ENCODE measurements at regions not wholly inside any gene's neighbourhood (a gene's known extent, or its start where the extent isn't known, plus 50 kb on each side); places are given as distances from the start of the nearest gene placed in this dataset.

DNA sequence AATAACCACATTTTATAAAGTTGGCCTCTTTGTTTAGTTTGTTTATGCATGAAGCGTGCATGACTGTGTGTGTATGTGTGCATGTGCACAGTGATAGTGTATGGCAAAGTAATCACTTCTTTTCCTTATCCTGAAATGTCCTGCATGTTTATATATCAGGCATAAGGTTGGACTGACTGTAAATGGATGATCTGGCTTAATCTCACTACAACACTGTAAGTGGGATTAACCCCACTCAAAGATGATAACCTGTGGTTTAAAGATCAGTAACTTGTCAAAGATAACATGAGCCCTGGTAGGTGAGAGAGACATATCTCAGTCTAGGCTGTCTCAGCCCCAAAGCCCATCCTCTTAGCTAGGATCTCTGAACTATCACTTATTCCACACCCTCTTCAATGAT lies 376.6 kb upstream of the TSHZ2 start:
- Histone ChIP-seq H3K4me1 (ENCODE audit: insufficient read depth, low read length) (no peaks in the 10 kb centered on the region), H3K27me3 (ENCODE audit: control insufficient read depth in 1 of 2, insufficient read depth in 2 of 2, low read length in 2 of 2) (no peaks in the 10 kb centered on the region), H3K36me3 (ENCODE audit: insufficient read depth, low read length) (no peaks in the 10 kb centered on the region), H3K4me3 (ENCODE audit: low read length) (no peak overlapping the region), H3K27ac (ENCODE audit: low read depth in 1 of 2, low read length in 2 of 2) (no peak overlapping the region), H3K9me3 (ENCODE audit: control insufficient read depth in 1 of 2, insufficient read depth in 1 of 2, low read length in 2 of 2) (no peaks in the 10 kb centered on the region)
- Mint-ChIP-seq H3K4me1 (ENCODE audit: low read depth) (peaks cover 1% of the 10 kb centered on the region), H3K27ac (no peak overlapping the region), H3K9me3 (peaks cover 2% of the 10 kb centered on the region), H3K36me3 (ENCODE audit: low read depth) (no peaks in the 10 kb centered on the region), H3K4me3 (no peak overlapping the region), H3K27me3 (no peaks in the 10 kb centered on the region)
- intact Hi-C loops (cut with DNase I, micrococcal nuclease) = no loop called here
- ChIA-PET CTCF (no interaction called here), POLR2A (no interaction called here)
- DNase-seq = no peak
- no peak for TF ChIP-seq CTCF (IDR thresholded peaks at IDR 0.05)
- no peak for ATAC-seq (ENCODE audit: poor library complexity)

GRCh38 chr20:52593654-52594053 lies 378.5 kb upstream of the TSHZ2 start:
- POLR2A ChIA-PET = no interaction called here
- Histone ChIP-seq H3K27me3 (ENCODE audit: control insufficient read depth in 1 of 2, insufficient read depth in 2 of 2, low read length in 2 of 2) (no peaks in the 10 kb centered on the region), H3K27ac (ENCODE audit: low read depth in 1 of 2, low read length in 2 of 2) (no peak overlapping the region), H3K4me3 (ENCODE audit: low read length) (no peak overlapping the region), H3K9me3 (ENCODE audit: control insufficient read depth in 1 of 2, insufficient read depth in 1 of 2, low read length in 2 of 2) (no peaks in the 10 kb centered on the region), H3K36me3 (ENCODE audit: insufficient read depth, low read length) (no peaks in the 10 kb centered on the region), H3K4me1 (ENCODE audit: insufficient read depth, low read length) (no peaks in the 10 kb centered on the region)
- H3K9me3 Mint-ChIP-seq = peaks cover 4% of the 10 kb centered on the region
- H3K27ac Mint-ChIP-seq = no peak overlapping the region
- intact Hi-C loops (cut with DNase I, micrococcal nuclease) = no loop called here
- no peak for DNase-seq
- ATAC-seq (ENCODE audit: poor library complexity) = no peak
- H3K4me3 Mint-ChIP-seq = no peak overlapping the region
- CTCF ChIA-PET = no interaction called here
- H3K4me1 Mint-ChIP-seq (ENCODE audit: low read depth) = no peaks in the 10 kb centered on the region
- TF ChIP-seq CTCF (IDR thresholded peaks at IDR 0.05) = no peak
- no peaks in the 10 kb centered on the region for H3K36me3 Mint-ChIP-seq (ENCODE audit: low read depth)
- H3K27me3 Mint-ChIP-seq = no peaks in the 10 kb centered on the region

- intact Hi-C loops (cut with DNase I, micrococcal nuclease) = no loop called here
- H3K27me3 Mint-ChIP-seq = no peaks in the 10 kb centered on the region
These were observed 379.6 kb upstream of the TSHZ2 start for GRCh38 chr20:52592567-52592966.

More at GRCh38 chr20:52592567-52592966, 379.6 kb upstream of the TSHZ2 start:
- no peaks in the 10 kb centered on the region for H3K36me3 ChIP-seq (ENCODE audit: insufficient read depth, low read length)
- no peak overlapping the region for H3K4me3 ChIP-seq (ENCODE audit: low read length)
- Mint-ChIP-seq H3K4me1 (ENCODE audit: low read depth) (no peaks in the 10 kb centered on the region), H3K4me3 (no peak overlapping the region), H3K36me3 (ENCODE audit: low read depth) (no peaks in the 10 kb centered on the region), H3K27ac (no peak overlapping the region), H3K9me3 (peaks cover 4% of the 10 kb centered on the region)
- ChIA-PET POLR2A (no interaction called here), CTCF (interaction anchor here (1.5 kb wide), 1 partner anchor 10 kb away, joined by 5 read pairs; no protein-coding TSS in a partner anchor)
- no peaks in the 10 kb centered on the region for H3K9me3 ChIP-seq (ENCODE audit: control insufficient read depth in 1 of 2, insufficient read depth in 1 of 2, low read length in 2 of 2)
- DNase-seq (no peak), ATAC-seq (ENCODE audit: poor library complexity) (no peak)
- H3K27ac ChIP-seq (ENCODE audit: low read depth in 1 of 2, low read length in 2 of 2) = no peak overlapping the region
- H3K27me3 ChIP-seq (ENCODE audit: control insufficient read depth in 1 of 2, insufficient read depth in 2 of 2, low read length in 2 of 2) = no peaks in the 10 kb centered on the region
- no peak for TF ChIP-seq CTCF (IDR thresholded peaks at IDR 0.05)
- no peaks in the 10 kb centered on the region for H3K4me1 ChIP-seq (ENCODE audit: insufficient read depth, low read length)
